Esophagus squamous epithelium (tissue), 5 donors: ENCODE measurements at regions not wholly inside any gene's neighbourhood (a gene's known extent, or its start where the extent isn't known, plus 50 kb on each side); places are given as distances from the start of the nearest gene placed in this dataset.

ENCODE experiments used
- DNase-seq: peaks from one replicate; lab custom pipeline; 2025; lab: John Stamatoyannopoulos, UW
- H3K27ac ChIP-seq, 4 donors: fragments of 200-600 bp; sonication (generic); one replicate each; pipeline ENCODE4 v1.5.1; 2016 to 2019; ENCODE audit warnings: mild to moderate bottlenecking in 1 of 4
- H3K27me3 ChIP-seq, 4 donors: fragments of 200-600 bp; sonication (generic); 1 replicate in 3 of 4; 2 replicates in 1 of 4; pipeline versions ENCODE4 v1.5.1 to v1.6.0; 2017 to 2021; ENCODE audit warnings: antibody characterized with exemption in 1 of 4
- H3K36me3 ChIP-seq, 3 donors: fragments of 200-600 bp; sonication (generic); one replicate each; pipeline ENCODE4 v1.5.1; 2016 to 2019
- H3K4me1 ChIP-seq, 3 donors: fragments of 200-600 bp; sonication (generic); one replicate each; pipeline ENCODE4 v1.5.1; 2017 to 2019
- H3K4me3 ChIP-seq, 4 donors: fragments of 200-600 bp; sonication (generic); 1 replicate in 3 of 4; 2 replicates in 1 of 4; pipeline ENCODE4 v1.5.1; 2016 to 2019; ENCODE audit warnings: mild to moderate bottlenecking in 2 of 4, moderate library complexity in 1 of 4
- H3K9me3 ChIP-seq, 3 donors: fragments of 200-600 bp; sonication (generic); one replicate each; pipeline ENCODE4 v1.5.1; 2016 to 2019
- CTCF ChIP-seq, 6 experiments: fragments of 450-650 bp in 4 of 6; fragments of 200-600 bp in 2 of 6; sonication (generic) in 2 of 6; IDR thresholded peaks; one replicate each; pipeline ENCODE4 v1.5.1; 2016 to 2019; ENCODE audit warnings: antibody characterized with exemption in 6 of 6, mild to moderate bottlenecking in 4 of 6, moderate library complexity in 4 of 6
- POLR2A ChIP-seq, 4 donors: fragments of 450-650 bp; IDR thresholded peaks; one replicate each; pipeline ENCODE4 v1.6.1; 2017; ENCODE audit warnings: antibody characterized with exemption in 4 of 4, mild to moderate bottlenecking in 4 of 4, moderate library complexity in 3 of 4
- WGBS, 2 donors: methylation state at CpG; one replicate each; pipeline ENCODE4 v1.1.5; 2018; 5-methylcytosine and 5-hydroxymethylcytosine counted together
- intact Hi-C: fragments of 100-400 bp; cut with DNase I; formaldehyde crosslinking; loops from one replicate; pipeline ENCODE4 v1.15.0; 2022
- donor health status: DM: yes; HTN: yes; CAD: no.

- WGBS, 2 donors = 67 to 75% methylated on average over 3 to 4 of the region's 5 CpGs
- intact Hi-C loops = no loop called here
These were observed 602.5 kb upstream of the RGMB start for GRCh38 chr5:98170994-98171393.

DNA sequence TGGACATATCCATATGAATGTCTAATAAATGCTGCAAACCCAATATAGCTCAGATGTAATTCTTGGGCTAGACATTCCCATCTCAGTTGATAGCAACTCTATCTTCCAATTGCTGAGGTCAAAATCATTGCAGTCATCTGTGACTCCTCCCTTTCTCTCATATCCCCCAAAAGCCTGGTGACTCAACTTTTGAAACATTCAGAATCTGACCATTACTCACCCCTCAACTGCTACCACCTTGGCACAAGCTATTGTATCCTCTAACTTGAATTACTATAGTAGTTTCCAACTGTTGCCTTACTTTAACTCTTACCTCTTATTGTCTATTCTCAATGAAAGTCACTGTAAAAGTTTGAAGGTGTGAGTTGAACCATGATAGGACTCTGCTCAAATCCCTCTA, 600.1 kb upstream of the RGMB start:
- H3K4me3 ChIP-seq = no peak overlapping the region
- intact Hi-C loops = no loop called here
- no peak overlapping the region for H3K27ac ChIP-seq
- no peaks in the 10 kb centered on the region for H3K27me3 ChIP-seq
- DNase-seq = no peak
- H3K36me3 ChIP-seq = no peaks in the 10 kb centered on the region
- no peaks in the 10 kb centered on the region for H3K9me3 ChIP-seq
- no peaks in the 10 kb centered on the region for H3K4me1 ChIP-seq
- TF ChIP-seq CTCF (IDR thresholded peaks at IDR 0.05) (no peak), POLR2A (IDR thresholded peaks at IDR 0.05) (no peak)

More at GRCh38 chr5:98170994-98171393, 602.5 kb upstream of the RGMB start:
- H3K4me3 ChIP-seq = no peak overlapping the region
- TF ChIP-seq POLR2A (IDR thresholded peaks at IDR 0.05) = no peak
- TF ChIP-seq CTCF (IDR thresholded peaks at IDR 0.05) = no peak
- H3K27me3 ChIP-seq = no peaks in the 10 kb centered on the region
- DNase-seq = no peak
- H3K9me3 ChIP-seq = no peaks in the 10 kb centered on the region
- H3K27ac ChIP-seq = no peak overlapping the region
- H3K4me1 ChIP-seq = no peaks in the 10 kb centered on the region
- no peaks in the 10 kb centered on the region for H3K36me3 ChIP-seq

DNA sequence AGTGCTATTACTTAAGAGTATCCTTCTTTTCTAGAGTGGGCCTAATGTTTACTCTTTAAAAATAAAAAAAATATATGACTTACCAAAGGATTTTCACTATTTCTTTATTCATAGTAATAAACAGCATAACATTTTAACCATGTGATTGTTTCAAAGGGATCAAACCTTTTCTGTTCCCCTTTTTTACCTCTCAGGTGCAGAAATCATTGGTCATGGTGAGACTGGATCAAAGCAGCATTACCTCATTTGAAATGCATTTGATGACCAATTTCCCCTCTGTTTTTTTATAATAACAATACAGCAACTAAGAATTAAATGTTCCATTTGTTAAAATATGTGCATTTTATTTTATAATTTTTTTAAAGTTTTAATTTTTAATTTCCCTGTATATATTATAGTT, 598.0 kb upstream of the RGMB start:
- TF ChIP-seq CTCF (IDR thresholded peaks at IDR 0.05) (no peak), POLR2A (IDR thresholded peaks at IDR 0.05) (no peak)
- no peak overlapping the region for H3K4me3 ChIP-seq
- DNase-seq = no peak

GRCh38 chr5:98179791-98180755, 593.4 kb upstream of the RGMB start:
- intact Hi-C loops = no loop called here
- H3K36me3 ChIP-seq = no peaks in the 10 kb centered on the region
- WGBS, 2 donors = 41 to 56% methylated on average over 7 of the region's 8 CpGs
- no peak for DNase-seq
- H3K4me3 ChIP-seq = no peak overlapping the region
- no peaks in the 10 kb centered on the region for H3K4me1 ChIP-seq
- peaks cover 0 to 3% (median 0%) of the 10 kb centered on the region in 3 donors for H3K9me3 ChIP-seq
- H3K27ac ChIP-seq = no peak overlapping the region
- no peaks in the 10 kb centered on the region for H3K27me3 ChIP-seq
- TF ChIP-seq POLR2A (IDR thresholded peaks at IDR 0.05) (no peak), CTCF (IDR thresholded peaks at IDR 0.05) (no peak)

More for the DNA sequence above, 598.0 kb upstream of the RGMB start:
- no peaks in the 10 kb centered on the region for H3K4me1 ChIP-seq
- no peaks in the 10 kb centered on the region for H3K27me3 ChIP-seq
- no peaks in the 10 kb centered on the region for H3K36me3 ChIP-seq
- H3K27ac ChIP-seq = no peak overlapping the region
- intact Hi-C loops = no loop called here
- H3K9me3 ChIP-seq = no peaks in the 10 kb centered on the region

- Histone ChIP-seq H3K27me3 (no peaks in the 10 kb centered on the region), H3K36me3 (no peaks in the 10 kb centered on the region), H3K4me3 (no peak overlapping the region), H3K9me3 (peaks cover 0 to 3% (median 0%) of the 10 kb centered on the region in 3 donors), H3K4me1 (no peaks in the 10 kb centered on the region), H3K27ac (no peak overlapping the region)
- TF ChIP-seq POLR2A (IDR thresholded peaks at IDR 0.05) (no peak), CTCF (IDR thresholded peaks at IDR 0.05) (no peak)
- intact Hi-C loops = no loop called here
- 65 to 75% methylated on average over 1 of the region's 1 CpG for WGBS, 2 donors
- no peak for DNase-seq
These were observed 587.3 kb upstream of the RGMB start for GRCh38 chr5:98186128-98186527.
